ENCODE measurements at regions not wholly inside any gene's neighbourhood (a gene's known extent, or its start where the extent isn't known, plus 50 kb on each side); places are given as distances from the start of the nearest gene placed in this dataset.
A peak's percentile ranks its signal among the peaks of the same experiment; 100 is the strongest.

DNA sequence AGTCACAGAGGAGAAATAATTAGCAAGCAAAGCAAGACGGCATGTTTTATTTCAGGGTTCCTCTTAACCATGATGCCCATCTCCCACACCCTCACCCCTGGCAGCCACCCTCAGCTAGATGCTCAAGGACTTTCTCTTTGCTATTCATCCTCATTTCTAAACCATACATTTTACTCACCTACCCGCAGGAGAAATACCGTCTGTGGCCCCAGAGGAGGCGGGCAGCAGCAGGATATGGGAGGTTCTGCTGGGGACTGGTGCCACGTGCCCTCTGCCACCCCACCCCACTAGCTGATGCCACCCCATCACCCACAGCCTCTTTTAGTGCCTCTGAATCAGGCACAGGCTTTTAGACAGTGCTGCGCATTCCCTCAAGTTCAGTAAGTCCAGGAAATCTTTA is 168.7 kb upstream of the ITGB1 start:
- no peak for DNase-seq

DNA sequence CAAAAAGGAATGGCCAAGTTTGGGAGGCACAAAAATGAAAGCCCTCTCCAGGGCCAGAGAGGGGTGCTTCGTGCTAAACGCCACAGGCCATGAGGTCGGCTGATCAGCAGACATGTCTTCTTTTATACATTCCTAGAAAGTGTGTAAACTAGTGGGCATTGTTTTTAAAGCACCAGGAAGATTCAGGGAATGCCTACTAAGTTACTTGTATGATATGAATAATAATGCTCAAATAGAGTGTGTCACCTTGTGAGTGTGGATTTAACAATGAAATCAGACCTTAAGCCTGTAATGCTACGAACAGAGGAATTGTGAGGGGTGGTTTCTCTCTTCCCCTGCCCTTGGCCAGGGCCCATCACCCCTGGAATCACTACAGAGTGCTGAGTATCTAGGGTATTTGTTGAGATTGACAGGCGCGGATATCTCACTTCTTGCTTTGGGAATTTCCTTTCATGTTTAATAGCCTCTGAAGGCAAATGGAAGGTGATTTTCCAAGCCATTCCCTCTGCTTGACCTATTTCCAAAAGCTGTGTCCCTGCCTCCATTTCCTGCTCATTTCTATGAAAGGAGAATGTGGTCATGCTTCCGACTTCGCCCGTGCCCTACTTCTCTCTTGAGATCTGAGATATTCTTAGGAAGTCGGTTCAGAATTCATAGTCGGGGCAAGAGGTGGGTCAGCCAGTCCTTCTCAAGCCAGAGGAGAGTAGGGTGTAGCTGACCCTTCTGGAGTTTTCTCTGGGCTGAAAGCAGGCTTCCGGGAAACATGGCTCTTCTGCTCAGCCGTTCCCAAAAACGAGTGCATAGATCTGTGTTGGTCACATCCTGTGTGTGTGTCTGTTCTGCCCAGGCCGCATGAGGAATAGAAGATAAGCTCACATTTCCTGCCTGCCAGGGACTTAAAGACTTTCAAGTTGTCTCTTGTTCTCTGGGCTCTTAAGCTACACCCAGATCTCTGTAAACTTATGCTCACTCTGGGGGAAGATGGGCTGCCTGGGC is 167.8 kb upstream of the ITGB1 start:
- peak; percentile 73 for DNase-seq

DNA sequence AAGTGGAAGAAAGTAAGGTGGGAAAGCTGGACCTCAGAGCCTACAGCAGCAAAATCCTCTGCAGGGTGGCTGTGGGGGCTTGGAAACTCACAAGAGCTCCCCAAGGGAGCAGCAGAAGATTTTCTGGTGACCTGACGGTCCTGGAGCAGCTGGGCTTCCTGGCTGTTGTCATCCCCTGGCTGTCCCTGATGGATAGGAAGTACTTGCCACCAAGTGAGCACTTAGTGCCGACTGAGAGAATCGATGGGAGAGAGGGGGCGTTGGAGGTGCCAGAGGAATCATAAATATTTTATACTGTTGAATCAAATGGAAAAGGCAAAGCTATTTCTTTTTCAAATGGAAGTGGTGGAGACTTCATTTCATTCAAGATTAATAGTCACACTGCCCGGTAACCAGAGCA is 167.1 kb upstream of the ITGB1 start:
- DNase-seq = peak; percentile 64

DNA sequence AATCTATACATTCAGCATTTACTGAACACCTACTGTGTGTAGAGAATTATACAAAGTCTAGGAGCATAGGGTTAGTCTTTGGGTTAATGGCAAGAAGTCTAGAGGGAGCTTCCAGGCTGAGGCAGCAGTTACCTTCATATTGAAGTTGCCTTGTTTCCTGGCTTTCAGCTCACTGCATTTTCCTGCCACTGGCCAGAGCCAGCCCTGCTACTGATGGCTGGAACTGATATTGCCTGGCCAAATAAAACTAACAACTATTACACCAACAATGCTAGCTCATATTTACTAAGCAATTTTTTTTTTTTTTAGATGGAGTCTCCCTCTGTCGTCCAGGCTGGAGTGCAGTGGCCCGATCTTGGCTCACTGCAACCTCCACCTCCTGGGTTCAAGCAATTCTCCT is 165.7 kb upstream of the ITGB1 start:
- DNase-seq = no peak

DNA sequence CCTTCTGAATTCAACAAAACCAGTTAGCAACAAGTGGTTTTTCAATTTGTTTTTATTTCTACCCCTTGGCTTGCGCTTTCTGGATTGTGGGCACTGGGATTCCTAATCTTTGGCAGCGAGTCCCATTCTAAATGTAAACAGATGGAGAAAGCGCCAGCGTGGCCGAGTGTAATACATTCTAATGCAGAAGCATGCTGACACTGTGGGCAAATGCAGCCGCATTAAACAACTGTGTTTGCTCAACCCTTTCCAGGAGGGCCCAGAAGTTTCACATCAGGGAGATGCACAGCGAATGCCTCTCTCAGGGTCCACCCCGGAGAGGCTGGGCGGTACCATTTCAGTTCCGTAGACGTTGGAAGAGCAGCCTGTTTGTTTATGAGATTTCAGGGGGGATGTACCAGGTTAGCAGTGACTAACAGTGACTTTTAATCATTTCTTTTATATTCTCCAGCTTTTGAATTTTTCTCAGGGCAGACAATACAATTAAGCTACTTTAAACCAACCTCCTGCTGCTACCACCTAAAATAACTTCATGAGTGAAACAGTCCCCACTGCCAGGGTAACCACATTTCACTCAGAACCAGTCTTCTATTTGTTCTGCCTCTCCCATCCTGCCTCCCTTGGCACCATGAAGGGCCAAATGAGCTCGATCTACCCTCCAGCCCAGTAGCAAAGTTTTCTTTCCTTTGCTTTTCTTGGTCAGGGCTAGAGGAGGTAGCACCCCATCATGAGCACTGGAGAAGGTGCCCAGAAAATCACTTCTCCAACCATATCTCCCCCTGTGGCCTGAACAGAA is 164.2 kb upstream of the ITGB1 start:
- peak; percentile 67 for DNase-seq

DNA sequence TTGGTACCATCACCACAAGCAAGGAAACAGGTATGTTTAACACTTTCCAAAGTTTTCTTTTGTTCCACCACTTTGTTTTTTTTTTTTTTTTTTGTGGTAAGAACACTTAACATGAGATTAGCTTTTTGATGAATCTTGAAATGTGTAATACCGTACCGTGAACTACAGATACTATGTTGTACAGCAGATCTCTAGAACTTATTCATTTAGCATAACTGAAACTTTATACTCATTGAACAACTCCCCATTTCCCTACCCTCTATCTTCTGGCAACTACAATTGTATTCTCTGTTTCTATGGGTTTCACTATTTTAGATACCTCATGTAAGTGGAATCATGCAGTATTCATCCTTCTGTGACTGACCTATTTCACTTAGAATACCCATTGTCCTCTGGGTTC is 162.7 kb upstream of the ITGB1 start:
- no peak for DNase-seq

- DNase-seq = no peak
These were observed 162.2 kb upstream of the ITGB1 start for GRCh38 chr10:33120275-33120674.

DNA sequence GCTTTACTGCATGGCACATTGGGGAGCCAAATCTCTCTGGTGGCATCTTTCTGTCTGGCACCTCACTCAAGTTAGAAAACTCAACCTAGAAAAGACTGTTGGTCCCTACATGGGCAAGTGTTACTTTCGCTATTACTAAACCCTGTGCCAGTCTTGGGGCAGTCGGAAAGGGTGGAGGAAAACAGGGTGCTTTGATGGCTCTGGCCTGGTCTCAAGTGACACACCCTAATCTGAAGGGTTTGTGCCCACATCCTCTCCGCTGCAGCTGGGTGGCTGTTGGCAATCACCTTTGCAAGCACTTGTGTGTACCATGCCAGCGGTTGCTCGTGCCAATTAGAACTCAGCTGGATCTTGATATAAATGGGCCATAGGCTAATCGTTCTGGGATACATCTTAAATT is 159.8 kb upstream of the ITGB1 start:
- DNase-seq = no peak

DNA sequence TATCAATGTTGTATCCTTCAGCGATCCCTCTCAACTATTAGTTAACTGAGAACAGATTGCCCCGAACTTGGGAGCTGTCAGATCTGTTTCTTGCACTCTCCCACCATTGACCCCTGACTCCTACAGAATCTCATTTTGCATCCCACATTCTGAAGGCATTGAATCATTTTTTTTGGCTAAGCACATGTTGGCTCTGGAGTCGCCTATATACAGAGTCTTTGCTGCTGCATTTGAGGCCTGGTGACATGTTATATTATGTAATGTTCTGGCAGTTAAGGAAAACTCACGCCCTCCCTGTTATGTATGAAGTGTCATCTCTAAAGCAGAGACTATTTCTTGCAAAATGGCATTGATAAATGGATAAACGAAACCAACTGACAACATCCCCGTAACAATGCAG is 159.2 kb upstream of the ITGB1 start:
- no peak for DNase-seq

DNA sequence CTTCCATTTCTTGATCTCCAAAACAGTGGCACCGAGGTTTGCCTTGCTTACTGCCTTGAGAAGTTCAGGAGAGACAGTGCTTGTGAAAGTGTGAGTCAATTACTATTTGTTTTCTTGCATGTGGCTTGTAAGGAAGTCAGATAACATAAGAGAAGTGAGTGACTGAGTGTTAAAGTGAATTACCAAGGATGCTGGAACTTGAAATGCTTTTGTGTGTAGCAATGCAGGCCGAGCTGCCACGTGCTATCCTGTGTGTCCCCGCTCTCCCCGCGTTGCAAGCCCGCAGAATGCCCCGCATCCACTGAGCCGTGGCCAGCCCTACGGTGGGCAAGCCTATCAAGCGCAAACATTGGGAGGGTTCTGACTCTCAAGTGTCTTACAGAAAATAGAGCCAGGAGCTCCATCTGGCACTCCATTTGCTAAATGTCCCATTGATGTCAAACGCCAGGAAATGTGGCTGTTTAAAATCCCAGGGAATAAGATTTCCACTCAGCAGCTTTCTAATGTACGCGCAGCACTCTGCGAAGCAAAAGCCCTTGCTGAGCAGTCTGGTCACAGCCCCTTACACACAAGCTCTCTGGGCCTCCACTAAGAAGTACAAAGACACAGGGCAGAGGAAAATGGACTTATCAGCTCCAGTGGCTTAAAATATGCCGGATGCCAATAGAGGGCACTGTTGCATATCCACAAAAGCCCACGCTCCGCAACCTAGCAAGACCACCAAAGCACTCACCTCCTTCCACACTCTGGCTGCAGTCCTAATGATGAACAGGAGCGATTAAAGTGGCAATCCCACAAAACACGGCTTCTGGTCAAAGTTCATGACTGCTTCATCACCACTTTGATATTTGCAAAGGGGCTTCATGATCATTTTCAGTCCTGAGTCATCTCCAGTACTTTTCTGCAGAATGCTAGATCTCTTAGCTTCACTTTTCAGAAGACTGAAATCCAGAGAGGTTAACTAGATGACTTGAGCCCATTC is 158.0 kb upstream of the ITGB1 start:
- DNase-seq = peak; percentile 85

- no peak for DNase-seq
These were observed 156.5 kb upstream of the ITGB1 start for GRCh38 chr10:33114451-33114952.

- DNase-seq = peak; percentile 46
These were observed 155.4 kb upstream of the ITGB1 start for GRCh38 chr10:33113466-33113865.

GRCh38 chr10:33112831-33113455 is 154.9 kb upstream of the ITGB1 start:
- DNase-seq = peak; percentile 43

GRCh38 chr10:33111488-33112051 is 153.5 kb upstream of the ITGB1 start:
- DNase-seq = no peak

- DNase-seq = no peak
These were observed 151.9 kb upstream of the ITGB1 start for GRCh38 chr10:33109788-33110469.

DNA sequence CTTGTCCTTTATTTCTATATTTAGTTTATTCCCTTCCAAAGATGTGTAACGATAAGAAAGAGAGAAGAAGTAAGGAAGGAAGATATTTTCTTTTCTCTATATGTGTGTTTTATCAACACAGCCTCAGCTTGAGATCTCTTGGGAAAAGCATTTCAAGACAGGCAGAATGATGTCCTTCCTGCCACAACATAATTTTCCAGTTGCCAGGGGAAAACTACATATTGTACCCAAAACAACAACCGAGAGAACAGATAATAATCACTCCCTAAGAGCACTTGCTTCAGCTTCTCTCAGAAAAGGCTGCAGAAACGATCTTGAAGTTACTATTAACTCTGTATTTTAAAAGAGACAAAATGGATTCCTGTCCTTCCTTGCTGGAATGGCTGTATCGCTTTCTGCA is 151.4 kb upstream of the ITGB1 start:
- DNase-seq = no peak

GRCh38 chr10:33107953-33108352 is 149.9 kb upstream of the ITGB1 start:
- DNase-seq = no peak

DNA sequence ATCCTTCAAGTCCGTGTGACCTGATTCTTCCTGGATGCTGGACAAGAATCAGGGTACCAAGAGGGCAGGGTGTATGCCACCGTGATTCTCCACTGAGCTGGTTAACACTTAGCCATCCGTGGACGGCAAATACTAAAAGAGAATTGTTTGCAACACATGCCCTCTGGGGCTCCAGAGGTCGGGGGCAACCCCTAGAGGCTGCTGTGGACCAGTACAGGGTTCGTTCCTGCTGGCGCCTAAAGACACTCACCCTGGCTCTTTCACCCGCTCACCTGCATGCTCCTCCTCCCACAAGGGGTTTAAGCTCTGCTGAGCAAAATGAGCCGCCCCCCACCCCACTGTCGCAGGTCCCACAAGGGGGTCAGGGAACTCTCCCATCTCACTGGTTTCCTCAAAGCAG is 148.7 kb upstream of the ITGB1 start:
- no peak for DNase-seq

DNA sequence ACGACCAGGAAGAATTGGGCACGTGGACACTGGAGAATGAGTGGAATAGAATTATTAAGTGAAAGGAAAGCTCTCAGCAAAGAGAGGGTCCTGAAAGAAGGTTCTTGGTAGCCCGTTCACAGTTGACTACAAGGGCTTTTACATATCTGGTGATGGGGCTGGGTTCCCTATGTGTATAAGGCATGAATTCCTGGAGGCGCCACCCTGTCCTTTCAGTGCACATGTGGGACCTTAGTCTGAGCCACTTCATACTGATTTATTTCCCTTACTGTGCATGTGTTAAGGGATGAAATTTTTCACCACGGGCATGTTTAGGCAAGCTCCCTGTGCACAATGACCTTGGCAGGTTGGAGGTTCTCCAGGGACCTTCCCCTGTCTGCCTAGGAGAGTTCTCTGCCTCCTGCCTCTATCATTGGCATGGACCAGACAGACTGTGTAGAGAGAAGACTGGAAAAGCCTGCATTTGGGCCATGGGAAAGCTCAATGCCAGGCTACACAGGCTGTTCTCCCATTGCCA is 145.9 kb upstream of the ITGB1 start:
- DNase-seq = no peak

DNA sequence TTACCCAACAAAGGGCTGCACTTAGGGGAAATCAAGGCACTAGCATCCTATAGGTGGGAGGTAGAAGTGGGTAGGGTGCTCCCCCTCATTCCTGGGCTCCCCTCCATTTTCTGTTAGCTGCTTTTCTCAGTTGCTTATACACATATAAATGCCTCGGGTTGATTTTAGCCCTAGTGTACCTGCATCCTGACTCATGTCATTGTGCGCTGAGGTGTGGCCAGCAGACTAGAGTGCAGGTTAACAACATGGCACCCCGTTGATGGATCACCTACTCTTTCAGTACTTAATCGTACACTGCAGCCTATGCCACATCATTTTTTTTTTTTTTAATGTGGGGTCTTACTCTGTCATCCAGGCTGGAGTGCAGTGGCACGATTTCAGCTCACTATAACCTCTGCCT is 144.0 kb upstream of the ITGB1 start:
- DNase-seq = no peak

DNA sequence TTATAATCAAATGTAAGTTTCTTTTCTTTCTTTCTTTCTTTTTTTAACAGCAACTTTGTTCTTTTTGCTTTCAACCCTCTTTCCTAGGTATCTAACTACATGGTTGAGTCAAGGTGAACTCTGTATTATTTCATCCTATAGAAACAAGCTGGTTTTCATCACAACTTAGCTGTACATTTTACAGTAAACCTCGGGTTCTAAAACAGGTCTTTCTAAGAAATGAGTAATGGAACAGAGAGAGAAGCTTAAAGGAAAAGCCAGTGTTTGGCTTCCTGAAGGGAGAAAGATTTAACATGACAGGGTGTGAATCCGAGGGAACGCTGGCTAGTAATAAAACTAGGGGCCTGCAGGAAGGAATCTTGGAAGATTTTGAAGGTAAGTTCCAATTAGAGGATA is 143.4 kb upstream of the ITGB1 start:
- DNase-seq = no peak
